ENCODE measurements at regions not wholly inside any gene's neighbourhood (a gene's known extent, or its start where the extent isn't known, plus 50 kb on each side); places are given as distances from the start of the nearest gene placed in this dataset.
A peak's percentile ranks its signal among the peaks of the same experiment; 100 is the strongest.
"Not testable (repeated sequence)": the region's sequence is repeated elsewhere in the genome, so short reads cannot be mapped to it uniquely, and the experiment has no call there.

- no peak for DNase-seq
These were observed 175.3 kb upstream of the TMEM229A start for GRCh38 chr7:124208173-124208572.

GRCh38 chr7:124205526-124205925 is 172.7 kb upstream of the TMEM229A start:
- no peak for DNase-seq

GRCh38 chr7:124202546-124202945 is 169.7 kb upstream of the TMEM229A start:
- no peak for DNase-seq

- DNase-seq: no peak
These were observed 169.0 kb upstream of the TMEM229A start for GRCh38 chr7:124201768-124202349.

- no peak for DNase-seq
These were observed 163.7 kb upstream of the TMEM229A start for GRCh38 chr7:124196519-124196918.

- no peak for DNase-seq
These were observed 160.0 kb upstream of the TMEM229A start for GRCh38 chr7:124192885-124193284.

GRCh38 chr7:124191713-124192112 is 158.8 kb upstream of the TMEM229A start:
- no peak for DNase-seq

GRCh38 chr7:124191030-124191429 is 158.2 kb upstream of the TMEM229A start:
- no peak for DNase-seq

- DNase-seq: no peak
These were observed 155.7 kb upstream of the TMEM229A start for GRCh38 chr7:124188576-124188975.

- no peak for DNase-seq
These were observed 155.1 kb upstream of the TMEM229A start for GRCh38 chr7:124187962-124188361.

GRCh38 chr7:124183649-124184048 is 150.8 kb upstream of the TMEM229A start:
- no peak for DNase-seq

GRCh38 chr7:124179641-124180040 is 146.8 kb upstream of the TMEM229A start:
- DNase-seq: no peak

- no peak for DNase-seq
These were observed 145.0 kb upstream of the TMEM229A start for GRCh38 chr7:124177891-124178290.

GRCh38 chr7:124171812-124172211 is 138.9 kb upstream of the TMEM229A start:
- not testable (repeated sequence) for DNase-seq

GRCh38 chr7:124171068-124171467 is 138.2 kb upstream of the TMEM229A start:
- no peak for DNase-seq

- DNase-seq: no peak
These were observed 135.7 kb upstream of the TMEM229A start for GRCh38 chr7:124168616-124169015.

GRCh38 chr7:124162667-124163066 is 129.8 kb upstream of the TMEM229A start:
- DNase-seq: no peak

- peak; percentile 1 for DNase-seq
These were observed 122.7 kb upstream of the TMEM229A start for GRCh38 chr7:124155432-124156022.

- peak; percentile 9 for DNase-seq
These were observed 120.2 kb upstream of the TMEM229A start for GRCh38 chr7:124152859-124153692.

GRCh38 chr7:124137664-124138063 is 104.8 kb upstream of the TMEM229A start:
- no peak for DNase-seq

- DNase-seq: no peak
These were observed 91.3 kb upstream of the TMEM229A start for GRCh38 chr7:124124201-124124600.

GRCh38 chr7:124120911-124121310 is 88.0 kb upstream of the TMEM229A start:
- DNase-seq: no peak

- no peak for DNase-seq
These were observed 80.2 kb upstream of the TMEM229A start for GRCh38 chr7:124113045-124113444.

- DNase-seq: no peak
These were observed 73.7 kb upstream of the TMEM229A start for GRCh38 chr7:124106575-124106974.

All from suppressor macrophage treated with lipopolysaccharide for 4 hours (primary cell).